ENCODE measurements at regions not wholly inside any gene's neighbourhood (a gene's known extent, or its start where the extent isn't known, plus 50 kb on each side); places are given as distances from the start of the nearest gene placed in this dataset.
"Not testable (repeated sequence)": the region's sequence is repeated elsewhere in the genome, so short reads cannot be mapped to it uniquely, and the experiment has no call there.

DNA sequence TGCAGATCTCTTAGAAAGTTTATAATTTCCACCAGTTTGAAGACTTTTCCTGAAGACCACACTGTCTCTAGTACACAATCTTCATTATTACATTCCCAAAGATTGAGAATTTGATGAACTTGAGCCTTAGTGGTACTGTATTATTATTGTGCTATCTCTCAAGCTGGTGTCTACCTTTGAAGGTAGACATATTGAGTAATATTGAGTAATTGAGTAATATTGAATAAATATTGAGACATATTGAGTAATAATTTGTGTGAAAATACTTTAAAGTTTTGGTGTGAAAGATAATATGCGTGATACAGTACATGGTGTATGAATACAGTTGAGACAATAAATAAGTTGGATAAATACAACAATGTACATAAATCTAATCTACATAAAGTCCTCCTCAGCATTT lies 613.1 kb upstream of the ADGRL2 start:
- DNase-seq = no peak

DNA sequence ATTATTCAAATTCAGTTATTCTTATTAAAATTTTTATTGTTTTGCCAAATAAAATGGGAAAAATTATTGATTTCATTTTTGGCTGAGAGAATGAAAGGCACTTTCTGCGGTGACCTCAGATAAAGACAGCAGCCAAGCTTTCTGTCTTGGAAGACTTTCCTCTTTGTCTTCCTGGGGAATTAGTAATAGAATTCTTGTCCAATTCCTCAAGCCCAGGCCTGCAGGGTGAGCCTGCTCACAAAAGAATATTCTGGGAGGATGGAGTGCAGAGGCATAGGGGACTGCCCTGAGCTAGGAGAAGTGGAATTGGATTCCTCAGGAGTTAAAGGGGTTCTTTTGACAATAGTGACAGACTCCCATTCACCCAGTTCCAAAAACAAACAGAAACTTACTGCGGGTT lies 614.5 kb upstream of the ADGRL2 start:
- DNase-seq = no peak

DNA sequence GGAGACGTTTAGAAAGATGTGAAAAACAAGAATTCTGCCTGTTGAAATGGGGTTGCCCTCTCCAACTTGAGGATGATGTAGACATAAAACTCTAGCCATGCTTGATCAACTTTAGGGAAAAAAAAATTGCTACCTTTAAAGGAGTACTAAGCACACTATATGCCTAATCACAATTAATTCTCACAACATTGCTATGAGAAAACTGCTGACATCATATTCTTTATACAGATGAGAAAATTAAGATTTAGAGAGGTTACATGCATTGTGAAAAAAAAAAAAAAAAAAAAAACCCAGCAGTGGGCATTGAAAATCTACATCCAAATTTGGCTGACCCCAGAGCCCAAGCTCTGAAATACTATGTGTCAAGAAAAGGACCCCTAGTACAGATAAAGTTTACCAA lies 617.2 kb upstream of the ADGRL2 start:
- DNase-seq = no peak

DNA sequence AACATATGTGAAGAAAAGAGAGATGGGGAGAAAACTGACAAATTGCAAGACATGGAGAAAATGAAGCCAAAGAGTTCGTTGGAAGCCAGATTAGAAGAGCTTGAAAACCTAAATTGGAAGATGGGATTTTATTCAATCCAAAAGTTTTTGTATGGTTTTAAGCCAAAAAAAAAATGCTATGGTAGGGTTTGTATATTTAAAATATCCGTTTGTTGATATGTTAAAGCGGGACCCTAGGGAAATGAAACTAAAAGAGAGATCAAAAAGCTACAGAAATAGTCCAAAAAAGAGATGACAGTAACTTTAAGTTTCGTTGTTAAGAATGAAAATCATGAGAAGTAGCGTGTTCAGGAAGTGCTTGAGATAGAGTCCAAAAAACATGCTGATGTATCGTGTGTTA lies 617.7 kb upstream of the ADGRL2 start:
- DNase-seq = no peak

DNA sequence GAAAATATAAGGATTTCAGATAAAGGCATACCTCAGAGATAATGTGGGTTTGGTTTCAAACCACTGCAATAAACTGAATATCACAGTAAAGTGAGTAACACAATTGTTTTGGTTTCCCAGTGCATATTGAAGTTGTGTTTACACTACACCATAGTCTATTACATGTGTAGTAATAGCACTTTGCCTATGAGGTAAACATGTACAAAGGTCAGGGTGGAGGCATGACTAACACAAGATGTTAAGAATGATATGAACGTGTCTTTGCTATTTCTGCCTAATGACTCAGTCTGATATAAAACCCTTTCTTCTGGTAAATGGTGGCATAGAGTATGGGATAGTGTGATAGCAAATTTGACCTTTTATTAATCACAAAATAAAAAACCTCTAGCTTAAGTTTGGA lies 621.5 kb upstream of the ADGRL2 start:
- no peak for DNase-seq

DNA sequence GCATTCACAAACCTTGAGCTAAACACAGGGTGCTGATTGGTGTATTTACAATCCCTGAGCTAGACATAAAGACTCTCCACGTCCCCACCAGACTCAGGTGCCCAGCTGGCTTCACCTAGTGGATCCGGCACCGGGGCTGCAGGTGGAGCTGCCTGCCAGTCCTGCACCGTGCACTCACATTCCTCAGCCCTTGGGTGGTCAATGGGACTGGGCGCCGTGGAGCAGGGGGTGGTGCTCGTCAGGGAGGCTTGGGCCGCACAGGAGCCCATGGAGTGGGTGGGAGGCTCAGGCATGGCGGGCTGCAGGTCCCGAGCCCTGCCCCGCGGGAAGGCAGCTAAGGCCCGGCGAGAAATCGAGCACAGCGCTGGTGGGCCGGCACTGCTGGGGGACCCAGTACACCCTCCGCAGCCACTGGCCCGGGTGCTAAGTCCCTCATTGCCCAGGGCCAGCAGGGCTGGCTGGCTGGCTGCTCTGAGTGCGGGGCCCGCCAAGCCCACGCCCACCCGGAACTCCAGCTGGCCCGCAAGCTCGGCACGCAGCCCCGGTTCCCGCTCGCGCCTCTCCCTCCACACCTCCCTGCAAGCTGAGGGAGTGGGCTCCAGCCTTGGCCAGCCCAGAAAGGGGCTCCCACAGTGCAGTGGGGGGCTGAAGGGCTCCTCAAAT lies 622.2 kb upstream of the ADGRL2 start:
- DNase-seq = not testable (repeated sequence)

DNA sequence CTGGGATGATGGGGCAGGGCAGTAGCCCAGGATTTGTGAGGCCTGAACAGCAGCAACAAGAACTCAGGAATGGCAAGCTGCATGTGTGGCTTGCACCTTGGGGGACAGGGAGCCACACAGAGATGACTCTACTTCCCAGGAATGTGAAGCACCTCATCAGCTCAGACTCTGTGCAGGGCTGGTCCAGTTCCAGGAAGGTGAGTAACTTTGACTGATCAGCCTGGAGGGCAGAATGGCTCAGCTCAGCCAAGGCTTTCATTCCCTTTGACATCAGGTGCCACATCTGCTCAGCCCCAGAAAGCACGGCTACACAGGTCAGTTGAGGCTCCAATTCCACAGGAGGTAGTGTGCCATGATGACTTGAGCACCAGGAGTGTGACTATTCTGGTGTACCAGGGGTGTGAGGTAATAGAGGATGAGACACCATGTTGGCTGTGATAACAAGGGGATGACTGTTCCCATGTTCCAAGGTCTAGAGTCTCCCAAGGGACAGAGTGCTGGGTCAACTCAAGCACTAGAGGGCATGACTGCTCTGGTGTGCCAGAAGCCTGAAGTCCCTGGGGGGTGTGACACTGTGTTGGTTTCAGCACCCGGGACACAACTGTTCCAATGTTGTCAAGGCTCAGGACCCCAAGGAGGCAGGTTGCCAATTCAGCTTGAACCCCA lies 625.8 kb upstream of the ADGRL2 start:
- DNase-seq = no peak

DNA sequence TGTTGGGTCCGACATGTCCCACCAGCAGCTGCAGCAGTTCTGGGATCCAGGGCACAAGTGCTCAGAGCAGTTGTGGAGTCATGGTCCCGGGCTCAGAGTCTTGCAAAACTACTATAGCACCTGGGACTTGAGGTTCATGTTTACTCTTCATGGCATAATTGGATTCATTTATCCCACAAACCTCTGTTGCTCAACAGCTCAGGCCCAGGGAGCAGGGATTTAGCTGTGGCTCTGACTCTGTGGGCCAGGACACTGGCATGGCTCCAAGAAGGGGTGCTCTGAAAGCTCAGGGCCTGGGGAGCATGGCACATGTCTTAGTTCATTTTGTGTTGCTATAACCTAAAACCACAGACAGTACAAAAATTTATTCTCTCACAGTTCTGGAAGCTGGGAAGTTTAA lies 626.7 kb upstream of the ADGRL2 start:
- no peak for DNase-seq

DNA sequence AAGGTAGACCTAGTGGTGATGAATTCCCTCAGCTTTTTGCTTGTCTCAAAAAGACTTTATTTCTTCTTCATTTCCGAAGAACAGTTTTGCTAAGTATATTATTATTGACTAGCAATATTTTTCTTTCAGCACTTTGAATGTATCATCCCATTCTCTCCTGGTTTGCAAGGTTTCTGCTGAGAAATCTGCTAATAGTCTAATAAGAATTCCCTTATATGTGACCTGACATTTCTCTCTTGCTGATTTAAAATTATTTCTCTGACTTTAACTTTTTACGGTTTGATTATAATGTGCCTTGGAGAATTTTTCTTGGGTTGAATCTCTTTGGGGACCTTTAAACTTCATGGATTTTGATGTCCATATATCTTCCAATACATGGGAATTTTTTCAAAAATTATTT lies 628.3 kb upstream of the ADGRL2 start:
- DNase-seq = no peak

DNA sequence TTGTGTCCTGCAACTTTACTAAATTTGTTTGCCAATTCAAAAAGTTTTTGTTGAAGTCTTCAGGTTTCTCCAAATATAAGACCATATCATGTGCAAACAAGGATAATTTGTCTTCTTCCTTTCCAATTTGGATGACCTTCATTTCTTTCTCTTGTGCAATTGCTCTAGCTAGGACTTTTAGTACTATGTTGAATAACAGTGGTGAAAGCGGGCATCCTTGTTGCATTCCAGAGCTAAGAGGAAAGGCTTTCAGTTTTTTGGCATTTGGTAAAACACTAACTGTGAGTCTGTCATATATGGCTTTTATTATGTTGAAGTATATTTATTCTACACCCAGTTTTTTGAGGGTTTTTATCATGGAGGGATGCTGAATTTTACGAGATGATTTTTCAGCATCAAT lies 630.0 kb upstream of the ADGRL2 start:
- no peak for DNase-seq

DNA sequence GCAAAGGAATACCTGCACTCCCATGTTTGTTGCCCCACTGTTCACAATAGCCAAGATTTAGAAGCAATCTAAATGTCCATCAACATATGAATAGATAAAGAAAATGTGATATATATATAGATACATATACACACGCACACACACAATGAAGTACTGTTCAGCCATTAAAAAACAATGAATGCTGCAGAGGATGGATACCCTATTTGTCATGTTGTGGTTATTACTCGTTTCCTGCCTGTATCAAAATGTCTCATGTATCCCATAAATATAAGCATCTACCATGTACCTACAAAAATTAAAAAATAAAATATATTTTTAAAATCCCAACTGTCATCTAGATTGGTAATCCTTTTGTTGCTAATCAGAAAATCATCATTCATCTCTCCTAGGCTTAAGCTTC lies 634.8 kb upstream of the ADGRL2 start:
- no peak for DNase-seq

DNA sequence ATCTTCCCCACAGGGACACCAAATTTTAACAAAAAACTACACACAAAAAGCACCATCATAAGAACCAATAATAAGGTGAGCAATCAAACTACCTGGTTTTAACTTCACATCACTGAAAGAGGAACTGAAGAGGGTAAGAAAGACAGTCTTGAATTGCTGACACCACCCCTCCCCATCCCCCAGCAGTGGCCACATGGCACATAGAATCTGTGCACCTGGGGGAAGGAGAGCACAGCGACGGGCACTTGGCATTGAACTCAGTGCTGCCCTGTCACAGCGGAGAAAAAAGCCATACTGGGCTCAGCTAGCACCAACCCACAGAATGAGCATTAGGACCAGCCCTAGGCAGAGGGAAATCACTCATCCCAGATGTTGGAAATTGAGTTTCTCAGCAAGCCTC lies 640.0 kb upstream of the ADGRL2 start:
- DNase-seq = no peak

DNA sequence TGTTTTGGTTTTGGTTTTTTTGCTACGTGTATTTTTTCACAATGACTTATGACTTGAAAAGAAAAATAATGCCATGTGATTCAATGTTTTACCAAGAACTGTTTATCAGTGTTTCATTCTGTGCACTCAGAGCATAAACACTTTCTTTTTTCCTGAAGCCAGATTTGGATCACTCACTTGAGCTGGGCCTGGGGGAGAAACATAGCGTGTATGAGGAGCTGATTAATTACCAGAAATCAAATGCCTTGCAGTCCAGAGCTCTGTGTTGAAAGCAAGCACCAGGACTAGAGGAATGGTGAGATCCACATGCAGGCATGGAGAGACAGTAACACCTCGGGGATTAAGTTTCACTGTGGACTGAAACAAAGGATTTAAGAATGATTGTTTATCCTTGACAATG lies 642.1 kb upstream of the ADGRL2 start:
- DNase-seq = no peak

DNA sequence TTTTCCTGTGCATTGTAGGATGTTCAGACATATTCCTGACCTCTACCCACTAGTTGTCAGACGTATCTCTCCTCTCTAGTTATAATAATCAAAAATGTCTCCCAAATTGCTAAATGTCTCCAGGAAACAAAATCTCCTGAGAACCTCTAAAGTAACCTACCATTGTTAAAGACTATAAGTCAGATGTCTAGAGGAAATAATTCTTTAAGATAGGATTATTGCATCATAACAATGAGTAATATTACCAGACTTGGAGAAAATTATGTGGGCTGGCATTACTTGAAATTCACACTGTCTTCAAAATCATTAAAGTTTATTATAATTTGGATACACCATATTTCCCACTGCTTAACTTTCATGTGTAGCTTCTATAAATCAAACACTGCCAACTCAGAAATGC lies 643.0 kb upstream of the ADGRL2 start:
- DNase-seq = no peak

DNA sequence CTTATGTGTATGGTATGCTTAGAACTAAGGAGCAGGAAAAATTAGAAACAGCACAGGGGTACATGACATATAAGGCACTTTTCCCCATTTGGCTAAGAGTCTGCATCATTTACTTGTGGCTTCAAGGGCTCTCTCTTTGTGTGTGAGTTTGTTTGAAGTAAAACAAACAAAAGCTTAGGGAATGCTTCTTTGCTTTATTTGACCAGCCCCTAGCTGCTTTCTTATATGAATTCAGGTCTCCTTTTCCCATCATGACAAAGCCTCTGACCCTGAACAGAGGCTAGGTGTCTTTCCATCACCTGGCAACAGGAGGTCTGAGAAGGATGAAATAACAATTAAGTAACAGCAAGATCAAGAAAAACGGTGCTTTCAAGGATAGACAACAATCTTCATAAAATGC lies 643.8 kb upstream of the ADGRL2 start:
- no peak for DNase-seq

DNA sequence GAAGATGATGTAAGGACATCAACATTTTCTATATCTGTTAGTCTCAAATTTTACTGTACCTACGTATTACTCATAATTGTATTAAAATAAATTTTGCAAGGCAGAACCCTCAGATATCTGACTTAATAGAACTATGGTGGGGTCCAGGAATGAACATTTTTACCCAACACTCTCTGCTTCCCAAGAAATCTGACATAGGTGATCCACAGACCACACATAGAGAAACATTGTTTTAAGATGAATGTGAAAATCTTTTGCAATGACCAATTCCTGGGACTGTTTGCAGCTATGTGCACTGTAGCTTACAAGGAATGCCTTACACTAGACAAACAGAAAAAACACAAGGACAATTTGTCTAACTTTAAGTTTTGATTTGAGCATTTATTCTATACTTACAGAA lies 645.6 kb upstream of the ADGRL2 start:
- no peak for DNase-seq

DNA sequence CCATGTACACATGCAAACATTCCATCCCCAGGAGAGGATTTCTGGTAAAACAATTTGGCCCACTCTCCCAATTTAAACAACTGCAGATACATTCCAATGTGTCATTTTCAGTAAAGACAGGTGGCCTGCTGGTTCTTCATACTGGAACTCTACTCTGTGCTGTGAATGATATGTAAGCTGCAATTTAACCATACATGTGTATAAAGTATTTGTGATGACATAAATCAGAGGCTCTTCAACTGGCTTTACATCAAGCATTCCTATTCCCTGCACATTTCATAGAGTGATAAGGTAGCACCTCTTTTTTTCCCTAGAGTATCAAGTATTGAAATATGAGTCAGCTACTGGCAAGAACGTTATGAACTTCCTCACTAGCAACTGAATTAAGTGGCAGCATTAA lies 649.5 kb upstream of the ADGRL2 start:
- DNase-seq = no peak

DNA sequence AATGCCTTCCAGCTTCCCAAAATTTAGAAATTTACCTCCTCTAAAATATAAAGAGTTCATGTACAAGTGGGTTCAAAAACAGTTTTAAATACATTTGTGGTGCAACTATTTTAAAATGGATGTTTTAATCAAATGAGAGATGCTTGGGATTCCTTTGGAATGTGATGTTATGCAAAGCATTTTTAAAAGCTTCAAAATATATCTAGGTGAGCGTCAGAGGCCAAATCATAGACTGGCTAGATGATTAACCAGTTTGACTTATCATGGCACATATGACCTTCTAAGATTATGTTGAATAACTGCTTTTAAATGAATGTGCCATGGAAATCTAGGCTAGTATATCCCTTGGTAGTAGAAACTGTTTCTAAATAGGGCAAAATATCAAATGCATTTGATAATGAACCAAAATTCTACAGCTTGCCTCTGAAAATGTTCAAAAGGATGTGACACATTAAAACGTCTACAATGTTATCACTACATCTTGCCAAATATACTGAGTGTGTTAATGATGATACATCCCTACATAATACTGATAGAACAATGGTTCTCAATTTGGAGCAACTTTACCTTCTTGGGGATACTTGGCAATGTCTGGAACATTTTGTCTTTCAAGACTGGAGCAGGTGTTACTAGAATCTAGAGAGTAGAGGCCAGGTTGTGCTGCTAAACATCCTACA lies 650.9 kb upstream of the ADGRL2 start:
- DNase-seq = no peak

DNA sequence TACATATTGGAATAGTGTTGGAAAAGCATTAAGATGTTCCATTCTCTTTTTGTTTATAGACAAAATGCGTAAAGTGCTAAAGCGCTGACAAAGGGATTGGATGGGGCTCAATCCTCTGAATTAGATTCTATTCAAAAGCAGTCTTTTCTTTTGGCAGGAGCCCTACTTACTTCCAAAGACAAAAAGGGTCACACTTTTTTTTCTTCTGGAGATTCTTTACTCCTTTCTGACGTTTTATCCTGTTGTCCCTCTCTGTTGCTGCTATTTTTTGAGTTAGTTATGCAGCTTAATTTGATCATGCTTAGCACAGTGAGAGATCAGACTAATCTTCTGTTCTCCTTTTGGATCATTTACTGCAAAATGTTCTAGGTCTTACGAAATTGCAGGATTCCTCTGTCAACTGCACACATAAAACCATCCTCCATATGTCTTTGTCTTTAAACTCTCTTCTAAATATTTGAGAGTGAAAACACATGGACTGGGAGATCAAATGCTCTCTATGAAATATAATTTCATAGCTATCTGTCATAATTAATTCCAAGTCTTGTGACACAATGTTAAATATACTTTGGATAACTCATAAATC lies 656.4 kb upstream of the ADGRL2 start:
- no peak for DNase-seq

DNA sequence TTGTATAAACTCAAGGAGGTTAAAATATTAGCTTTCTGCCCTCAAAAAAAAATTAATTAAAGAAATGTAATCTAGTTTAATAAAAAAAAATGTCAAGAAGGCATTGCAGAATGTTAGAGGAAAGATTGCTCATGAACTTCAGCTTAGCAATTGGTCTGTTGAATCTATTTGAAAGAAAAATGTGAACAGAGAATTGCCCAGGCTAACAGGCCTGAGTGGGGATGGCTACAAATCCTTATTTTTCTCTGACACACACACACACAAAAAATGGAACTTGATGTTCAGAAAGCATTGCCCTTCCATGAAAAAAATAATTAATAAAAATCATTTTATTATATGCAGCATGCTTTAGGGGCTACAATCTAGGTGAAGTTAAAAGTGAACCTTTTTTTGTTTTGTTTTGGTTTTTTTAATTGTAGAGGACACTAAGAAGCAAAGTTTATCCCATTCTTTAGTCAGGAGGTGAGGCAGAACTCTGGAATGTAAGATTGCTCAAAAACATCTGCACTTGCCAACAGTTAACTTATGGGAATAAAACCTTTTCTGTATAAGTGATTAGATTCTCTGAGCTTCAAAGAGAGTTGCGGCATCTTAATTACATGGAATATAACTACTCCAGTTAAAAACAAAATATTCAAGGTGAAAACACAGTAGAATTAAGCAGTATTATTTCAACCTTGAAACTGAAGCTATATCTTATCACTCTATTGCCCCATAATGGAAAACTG lies 658.5 kb upstream of the ADGRL2 start:
- no peak for DNase-seq

DNA sequence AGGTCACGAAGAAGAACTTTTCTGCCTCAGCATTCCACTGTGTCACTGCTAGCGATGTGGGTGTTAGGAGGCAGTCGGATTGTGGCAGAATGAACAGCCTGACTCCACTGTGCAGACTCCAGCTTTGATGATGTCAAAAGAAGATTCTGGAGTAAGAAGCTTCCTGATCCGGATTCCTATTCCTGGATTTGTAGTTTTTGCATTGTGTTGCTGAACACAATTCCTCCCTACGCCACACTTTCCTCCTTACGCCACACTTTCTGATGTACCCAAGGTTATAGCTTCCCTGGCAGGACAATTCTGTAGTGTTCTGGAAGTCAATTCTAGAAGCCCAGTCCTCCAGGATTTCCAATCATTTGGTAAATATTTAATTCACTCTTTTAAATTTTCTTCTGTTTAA lies 665.2 kb upstream of the ADGRL2 start:
- DNase-seq = no peak

DNA sequence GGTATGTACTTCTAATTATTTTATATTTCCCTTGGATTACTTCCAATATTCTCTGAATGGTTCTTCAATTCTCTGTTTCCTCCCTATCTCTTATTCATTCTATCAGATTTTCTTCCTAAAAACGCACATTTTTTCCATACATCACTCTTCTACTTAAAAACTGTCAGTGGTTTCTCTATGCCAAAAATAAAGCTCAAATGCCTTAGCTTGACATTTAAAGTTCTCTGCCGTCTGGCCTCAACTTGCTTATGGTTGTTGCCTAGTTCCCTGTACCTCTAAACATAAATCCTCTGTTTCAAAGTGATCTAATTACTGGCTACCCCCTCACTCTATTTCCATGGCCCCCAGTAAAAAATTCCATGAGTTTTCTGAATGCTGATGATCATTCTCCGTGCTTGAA lies 671.0 kb upstream of the ADGRL2 start:
- DNase-seq = no peak

DNA sequence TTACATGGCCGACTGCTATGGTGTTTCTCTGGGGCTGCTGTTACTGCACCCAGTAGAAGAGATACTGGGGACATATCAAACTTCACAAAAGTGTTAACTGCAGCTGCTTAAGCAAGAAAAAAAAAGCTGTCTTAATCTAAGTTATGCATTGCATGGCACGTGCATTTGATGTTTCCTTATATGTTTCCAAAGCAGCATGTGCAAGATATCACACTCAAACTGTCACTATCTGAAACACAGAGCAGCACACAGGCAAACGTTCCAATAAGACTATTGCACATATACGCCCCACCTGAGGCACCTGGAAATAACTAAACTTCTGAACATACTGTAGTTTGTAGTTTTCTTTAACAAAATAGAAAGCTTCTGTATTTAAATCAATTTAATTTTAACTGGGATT lies 671.4 kb upstream of the ADGRL2 start:
- no peak for DNase-seq

DNA sequence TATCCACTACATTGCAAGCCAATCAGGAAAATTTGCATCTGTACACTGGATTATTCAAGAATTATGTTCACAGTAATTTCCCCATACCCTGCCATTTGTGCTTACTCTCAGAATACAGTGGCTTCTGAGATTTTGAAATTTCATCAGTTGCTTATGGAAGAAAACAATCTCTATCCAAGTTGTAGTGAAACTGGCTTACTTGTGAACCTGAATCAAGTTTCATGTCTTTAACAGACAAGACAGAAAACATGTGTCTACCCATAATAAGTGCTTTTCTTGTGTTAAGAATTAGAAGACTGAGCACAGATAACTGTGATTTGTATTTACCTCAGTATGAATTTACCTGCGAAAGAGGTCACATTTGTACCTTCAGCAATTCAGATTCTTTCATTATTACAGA lies 672.7 kb upstream of the ADGRL2 start:
- DNase-seq = no peak
